ENCODE measurements at regions not wholly inside any gene's neighbourhood (a gene's known extent, or its start where the extent isn't known, plus 50 kb on each side); places are given as distances from the start of the nearest gene placed in this dataset.

GRCh38 chr2:101613056-101613704 is 84.3 kb upstream of the MAP4K4 start:
- Mint-ChIP-seq H3K36me3 (peaks cover 0 to 5% of the 10 kb centered on the region in 2 donors), H3K9me3 (peaks cover 0 to 4% (median 2%) of the 10 kb centered on the region in 7 donors), H3K27ac (no peak overlapping the region), H3K27me3 (ENCODE audit: low read depth in 3 of 3) (peaks cover 16 to 29% (median 17%) of the 10 kb centered on the region in 3 donors), H3K4me1 (peaks cover 24% of the 10 kb centered on the region), H3K4me3 (no peak overlapping the region)
- Histone ChIP-seq H3K4me3 (replicated peaks in 1 of 3; ENCODE audit: low read depth in 2 of 3, low read length in 3 of 3) (no peak overlapping the region), H3K36me3 (replicated peaks in 1 of 2; ENCODE audit: control insufficient read depth in 1 of 2, insufficient read depth in 2 of 2, low read length in 2 of 2) (no peaks in the 10 kb centered on the region), H3K4me2 (replicated peaks; ENCODE audit: extremely low read depth, low read length, poor library complexity, severe bottlenecking) (no peak overlapping the region), H2AFZ (ENCODE audit: insufficient read depth, low read depth, low read length, poor library complexity, severe bottlenecking) (no peak overlapping the region), H3K4me1 (ENCODE audit: control insufficient read depth in 1 of 2, insufficient read depth in 2 of 2, low read length in 2 of 2) (peaks cover 19% of the 10 kb centered on the region in 2 donors), H3K27me3 (ENCODE audit: control insufficient read depth in 2 of 2, insufficient read depth in 2 of 2, low read length in 2 of 2) (peaks cover 0 to 2% of the 10 kb centered on the region in 2 donors), H3K9me3 (replicated peaks in 1 of 2; ENCODE audit: control insufficient read depth in 1 of 2, insufficient read depth in 1 of 2, low read length in 2 of 2) (no peaks in the 10 kb centered on the region), H4K20me1 (ENCODE audit: insufficient read depth, low read length) (no peaks in the 10 kb centered on the region), H3K9ac (ENCODE audit: insufficient read depth, low read length, poor library complexity, severe bottlenecking) (no peak overlapping the region), H3K79me2 (ENCODE audit: insufficient read depth, low read length) (no peaks in the 10 kb centered on the region), H3K27ac (ENCODE audit: low read depth in 1 of 2, low read length in 2 of 2) (no peak overlapping the region)
- intact Hi-C loops (cut with micrococcal nuclease): no loop called here
- WGBS (ENCODE audit: insufficient coverage): 94% methylated on average over 6 of the region's 15 CpGs
- DNase-seq: no peak
- no peak for TF ChIP-seq CTCF (IDR thresholded peaks at IDR 0.05)

GRCh38 chr2:101612019-101612418 is 85.5 kb upstream of the MAP4K4 start:
- WGBS (ENCODE audit: insufficient coverage): 0% methylated on average over 1 of the region's 3 CpGs
- peaks cover 0 to 2% of the 10 kb centered on the region in 2 donors for H3K36me3 Mint-ChIP-seq
- H3K9ac ChIP-seq (ENCODE audit: insufficient read depth, low read length, poor library complexity, severe bottlenecking): no peak overlapping the region
- no peaks in the 10 kb centered on the region for H3K36me3 ChIP-seq (replicated peaks in 1 of 2; ENCODE audit: control insufficient read depth in 1 of 2, insufficient read depth in 2 of 2, low read length in 2 of 2)
- no peaks in the 10 kb centered on the region for H3K27me3 ChIP-seq (ENCODE audit: control insufficient read depth in 2 of 2, insufficient read depth in 2 of 2, low read length in 2 of 2)
- no peak for TF ChIP-seq CTCF (IDR thresholded peaks at IDR 0.05)
- no peaks in the 10 kb centered on the region for H4K20me1 ChIP-seq (ENCODE audit: insufficient read depth, low read length)
- H3K27ac Mint-ChIP-seq: peak overlapping the region in 2 of 7 donors; percentile 7 to 9
- H3K4me3 ChIP-seq (replicated peaks in 1 of 3; ENCODE audit: low read depth in 2 of 3, low read length in 3 of 3): no peak overlapping the region
- H3K27ac ChIP-seq (ENCODE audit: low read depth in 1 of 2, low read length in 2 of 2): no peak overlapping the region
- H3K4me2 ChIP-seq (replicated peaks; ENCODE audit: extremely low read depth, low read length, poor library complexity, severe bottlenecking): no peak overlapping the region
- peaks cover 13% of the 10 kb centered on the region for H3K4me1 Mint-ChIP-seq
- intact Hi-C loops (cut with micrococcal nuclease): no loop called here
- H2AFZ ChIP-seq (ENCODE audit: insufficient read depth, low read depth, low read length, poor library complexity, severe bottlenecking): no peak overlapping the region
- DNase-seq: no peak
- no peaks in the 10 kb centered on the region for H3K9me3 ChIP-seq (replicated peaks in 1 of 2; ENCODE audit: control insufficient read depth in 1 of 2, insufficient read depth in 1 of 2, low read length in 2 of 2)
- H3K4me3 Mint-ChIP-seq: peak overlapping the region in 1 of 2 donors; percentile 29
- no peaks in the 10 kb centered on the region for H3K79me2 ChIP-seq (ENCODE audit: insufficient read depth, low read length)
- peaks cover 6 to 24% (median 11%) of the 10 kb centered on the region in 3 donors for H3K27me3 Mint-ChIP-seq (ENCODE audit: low read depth in 3 of 3)
- H3K4me1 ChIP-seq (ENCODE audit: control insufficient read depth in 1 of 2, insufficient read depth in 2 of 2, low read length in 2 of 2): peaks cover 7 to 8% of the 10 kb centered on the region in 2 donors
- H3K9me3 Mint-ChIP-seq: peaks cover 0 to 3% (median 2%) of the 10 kb centered on the region in 7 donors
